ENCODE measurements at regions not wholly inside any gene's neighbourhood (a gene's known extent, or its start where the extent isn't known, plus 50 kb on each side); places are given as distances from the start of the nearest gene placed in this dataset.

DNA sequence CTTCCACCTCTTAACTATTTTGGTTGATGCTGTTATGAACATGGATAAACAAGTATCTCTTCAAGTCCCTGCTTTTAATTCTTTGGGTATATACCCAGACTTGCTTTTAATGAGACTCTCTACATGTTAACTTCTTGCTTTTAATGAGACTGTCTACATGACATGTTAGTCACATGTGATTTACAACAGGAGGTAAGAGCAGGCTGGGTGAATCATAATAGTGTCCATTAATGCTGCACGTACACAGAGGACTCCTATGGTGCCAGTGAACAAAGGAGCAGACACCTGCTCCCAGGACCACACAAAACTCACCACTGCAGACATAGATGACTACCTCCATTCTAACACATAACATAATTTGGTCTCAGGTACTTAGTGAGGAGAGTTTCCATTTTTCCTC lies 273.4 kb upstream of the NSMCE3 start:
- TF ChIP-seq EZH2phosphoT487 (IDR thresholded peaks at IDR 0.05; ENCODE audit: low read depth, severe bottlenecking, unreplicated experiment) (no peak), EZH2 (IDR thresholded peaks at IDR 0.05; ENCODE audit: borderline replicate concordance) (no peak)
- TF ChIP-seq, protein P1, sequence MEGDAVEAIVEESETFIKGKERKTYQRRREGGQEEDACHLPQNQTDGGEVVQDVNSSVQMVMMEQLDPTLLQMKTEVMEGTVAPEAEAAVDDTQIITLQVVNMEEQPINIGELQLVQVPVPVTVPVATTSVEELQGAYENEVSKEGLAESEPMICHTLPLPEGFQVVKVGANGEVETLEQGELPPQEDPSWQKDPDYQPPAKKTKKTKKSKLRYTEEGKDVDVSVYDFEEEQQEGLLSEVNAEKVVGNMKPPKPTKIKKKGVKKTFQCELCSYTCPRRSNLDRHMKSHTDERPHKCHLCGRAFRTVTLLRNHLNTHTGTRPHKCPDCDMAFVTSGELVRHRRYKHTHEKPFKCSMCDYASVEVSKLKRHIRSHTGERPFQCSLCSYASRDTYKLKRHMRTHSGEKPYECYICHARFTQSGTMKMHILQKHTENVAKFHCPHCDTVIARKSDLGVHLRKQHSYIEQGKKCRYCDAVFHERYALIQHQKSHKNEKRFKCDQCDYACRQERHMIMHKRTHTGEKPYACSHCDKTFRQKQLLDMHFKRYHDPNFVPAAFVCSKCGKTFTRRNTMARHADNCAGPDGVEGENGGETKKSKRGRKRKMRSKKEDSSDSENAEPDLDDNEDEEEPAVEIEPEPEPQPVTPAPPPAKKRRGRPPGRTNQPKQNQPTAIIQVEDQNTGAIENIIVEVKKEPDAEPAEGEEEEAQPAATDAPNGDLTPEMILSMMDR (IDR thresholded peaks at IDR 0.05; ENCODE audit: poor library complexity) = no peak
- WGBS (ENCODE audit: low lambda C conversion rate, missing lambda C conversion rate) = 83% methylated on average over 1 of the region's 1 CpG
- Histone ChIP-seq H3K4me2 (no peak overlapping the region), H3K9me2 (replicated peaks; ENCODE audit: insufficient read depth) (no peaks in the 10 kb centered on the region), H4K20me1 (ENCODE audit: insufficient read depth, poor library complexity, severe bottlenecking) (no peaks in the 10 kb centered on the region), H3K27ac (no peak overlapping the region), H3K9me3 (ENCODE audit: low read depth) (no peaks in the 10 kb centered on the region), H3K4me3 (no peak overlapping the region), H3K36me3 (replicated peaks; ENCODE audit: insufficient read depth, low read depth) (no peaks in the 10 kb centered on the region), H2AFZ (no peak overlapping the region), H3K79me2 (no peaks in the 10 kb centered on the region), H3K4me1 (ENCODE audit: insufficient read depth) (no peaks in the 10 kb centered on the region), H3K27me3 (no peaks in the 10 kb centered on the region)
- DNase-seq (ENCODE audit: low spot score) = no peak

DNA sequence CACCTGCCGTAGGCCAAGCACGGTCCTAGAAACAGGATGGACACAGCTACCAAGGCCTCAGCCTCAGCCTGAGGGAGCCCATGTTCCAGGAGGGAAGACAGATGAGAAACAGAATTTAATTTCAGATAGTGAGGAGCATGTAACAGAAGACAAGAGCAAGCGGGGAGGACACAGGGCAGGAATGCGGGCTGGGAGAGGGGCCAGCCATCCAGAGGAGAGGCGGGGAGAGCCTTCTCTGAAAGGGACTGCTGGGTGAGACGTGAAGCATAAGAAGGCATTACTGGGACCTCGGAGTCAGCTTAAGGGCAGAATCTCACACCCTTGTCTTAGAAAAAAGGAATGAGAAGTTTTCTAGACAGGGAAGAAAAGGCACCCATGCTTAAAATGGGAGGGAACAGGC lies 271.7 kb upstream of the NSMCE3 start:
- Histone ChIP-seq H2AFZ (no peak overlapping the region), H3K4me3 (no peak overlapping the region), H3K27ac (no peak overlapping the region), H4K20me1 (ENCODE audit: insufficient read depth, poor library complexity, severe bottlenecking) (no peaks in the 10 kb centered on the region), H3K4me1 (ENCODE audit: insufficient read depth) (no peaks in the 10 kb centered on the region), H3K4me2 (no peak overlapping the region), H3K9me2 (replicated peaks; ENCODE audit: insufficient read depth) (no peaks in the 10 kb centered on the region), H3K27me3 (no peaks in the 10 kb centered on the region), H3K79me2 (no peaks in the 10 kb centered on the region), H3K9me3 (ENCODE audit: low read depth) (no peaks in the 10 kb centered on the region), H3K36me3 (replicated peaks; ENCODE audit: insufficient read depth, low read depth) (no peaks in the 10 kb centered on the region)
- TF ChIP-seq, protein P1 (IDR thresholded peaks at IDR 0.05; ENCODE audit: poor library complexity) = no peak
- no peak for TF ChIP-seq EZH2 (IDR thresholded peaks at IDR 0.05; ENCODE audit: borderline replicate concordance)
- TF ChIP-seq EZH2phosphoT487 (IDR thresholded peaks at IDR 0.05; ENCODE audit: low read depth, severe bottlenecking, unreplicated experiment) = no peak
- whole genome bisulfite sequencing (ENCODE audit: low lambda C conversion rate, missing lambda C conversion rate) = 88% methylated on average over 7 of the region's 7 CpGs
- DNase-seq (ENCODE audit: low spot score) = no peak

DNA sequence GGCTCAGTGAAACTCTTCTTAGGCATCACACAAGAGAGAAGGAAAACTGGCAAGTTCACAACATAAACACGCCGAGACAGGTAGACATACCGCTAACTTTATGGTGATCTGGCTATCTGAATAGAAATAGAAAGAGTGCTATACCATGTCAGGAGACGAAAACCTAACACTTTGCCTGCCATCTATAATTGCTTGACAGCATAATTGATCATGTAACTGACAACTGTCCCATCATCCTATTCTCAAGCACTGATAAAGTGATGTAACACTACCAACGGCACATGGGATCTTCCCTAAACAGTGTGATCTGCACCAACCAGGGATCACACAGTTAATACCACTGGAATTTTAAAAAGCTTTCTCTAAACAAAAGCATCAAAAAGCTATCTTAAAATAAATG lies 270.9 kb upstream of the NSMCE3 start:
- no peak for DNase-seq (ENCODE audit: low spot score)
- Histone ChIP-seq H2AFZ (no peak overlapping the region), H3K27me3 (no peaks in the 10 kb centered on the region), H3K27ac (no peak overlapping the region), H3K4me2 (no peak overlapping the region), H3K9me2 (replicated peaks; ENCODE audit: insufficient read depth) (no peaks in the 10 kb centered on the region), H3K9me3 (ENCODE audit: low read depth) (no peaks in the 10 kb centered on the region), H3K79me2 (no peaks in the 10 kb centered on the region), H3K4me1 (ENCODE audit: insufficient read depth) (no peaks in the 10 kb centered on the region), H3K36me3 (replicated peaks; ENCODE audit: insufficient read depth, low read depth) (no peaks in the 10 kb centered on the region), H3K4me3 (no peak overlapping the region), H4K20me1 (ENCODE audit: insufficient read depth, poor library complexity, severe bottlenecking) (no peaks in the 10 kb centered on the region)
- WGBS (ENCODE audit: low lambda C conversion rate, missing lambda C conversion rate) = 67% methylated on average over 5 of the region's 5 CpGs
- TF ChIP-seq EZH2 (IDR thresholded peaks at IDR 0.05; ENCODE audit: borderline replicate concordance) (no peak), EZH2phosphoT487 (IDR thresholded peaks at IDR 0.05; ENCODE audit: low read depth, severe bottlenecking, unreplicated experiment) (no peak)
- TF ChIP-seq, protein P1 (IDR thresholded peaks at IDR 0.05; ENCODE audit: poor library complexity) = no peak

DNA sequence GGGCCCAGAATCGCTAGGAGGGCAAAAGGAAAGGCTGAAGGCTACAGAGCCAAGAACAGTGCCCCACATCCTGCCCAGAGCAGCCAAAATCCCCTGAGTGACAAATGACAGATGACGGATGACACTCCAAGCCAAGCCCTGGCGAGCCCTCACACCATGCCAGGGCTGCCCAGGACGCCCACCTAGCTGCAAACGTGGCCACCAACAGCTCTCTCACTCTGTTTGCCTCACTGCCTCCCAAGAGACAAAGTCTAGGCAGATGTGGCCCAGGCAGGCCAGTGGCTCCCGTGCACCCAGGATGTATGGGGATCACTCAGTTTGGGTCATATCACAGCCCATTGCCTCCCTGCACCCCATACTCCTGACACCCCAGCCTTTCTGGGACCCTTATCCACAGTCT lies 270.1 kb upstream of the NSMCE3 start:
- Histone ChIP-seq H3K9me2 (replicated peaks; ENCODE audit: insufficient read depth) (no peaks in the 10 kb centered on the region), H3K27me3 (no peaks in the 10 kb centered on the region), H3K36me3 (replicated peaks; ENCODE audit: insufficient read depth, low read depth) (no peaks in the 10 kb centered on the region), H3K4me2 (no peak overlapping the region), H3K4me1 (ENCODE audit: insufficient read depth) (no peaks in the 10 kb centered on the region), H3K79me2 (no peaks in the 10 kb centered on the region), H2AFZ (no peak overlapping the region), H3K4me3 (no peak overlapping the region), H3K27ac (no peak overlapping the region), H4K20me1 (ENCODE audit: insufficient read depth, poor library complexity, severe bottlenecking) (no peaks in the 10 kb centered on the region), H3K9me3 (ENCODE audit: low read depth) (no peaks in the 10 kb centered on the region)
- TF ChIP-seq, protein P1 (IDR thresholded peaks at IDR 0.05; ENCODE audit: poor library complexity) = no peak
- no peak for TF ChIP-seq EZH2phosphoT487 (IDR thresholded peaks at IDR 0.05; ENCODE audit: low read depth, severe bottlenecking, unreplicated experiment)
- TF ChIP-seq EZH2 (IDR thresholded peaks at IDR 0.05; ENCODE audit: borderline replicate concordance) = no peak
- WGBS (ENCODE audit: low lambda C conversion rate, missing lambda C conversion rate) = 97% methylated on average over 6 of the region's 6 CpGs
- no peak for DNase-seq (ENCODE audit: low spot score)
